HepG2 (cell line): ENCODE measurements at regions not wholly inside any gene's neighbourhood (a gene's known extent, or its start where the extent isn't known, plus 50 kb on each side); places are given as distances from the start of the nearest gene placed in this dataset.

Experiments
- ATAC-seq: fragments of 200-7000 bp; cut with Tn5 transposase; 3 replicates; pipeline ENCODE4 v1.9.1; 2020; ENCODE audit warnings: mild to moderate bottlenecking, moderate library complexity
- BruUV-seq: library from RNA; stranded (reverse); fragments of 400-500 nt; replicated peaks from 2 replicates; lab custom pipeline; 2021; lab: Mats Ljungman, UMichigan
- CTCF ChIA-PET: fragments of 300-600 bp; formaldehyde crosslinking; extraction: SDS; loops from one replicate; lab custom pipeline; 2021; ENCODE audit warnings: low total read pairs, inconsistent platforms, low intra/inter-chr PET ratio; lab: Yijun Ruan, JAX
- POLR2A ChIA-PET: fragments of 350-600 bp; sonication (Branson Sonifier 250); formaldehyde crosslinking; loops from one replicate; lab custom pipeline; 2020; ENCODE audit warnings: antibody characterized with exemption, inconsistent platforms; lab: Yijun Ruan, JAX
- DNase-seq: peaks from one replicate; pipeline ENCODE4 v3.0.0-alpha.2; 2015; ENCODE audit warnings: low spot score
- FAIRE-seq: peaks from 3 replicates; lab custom pipeline; 2011; peaks lifted over from hg19 to GRCh38; lab: Jason Lieb, UNC
- H2AFZ ChIP-seq: one replicate; pipeline ENCODE4 v1.6.1; 2011; ENCODE audit warnings: low read length, inconsistent platforms
- H3K27ac ChIP-seq: fragments of 300-600 bp; 3 replicates; pipeline ENCODE4 v1.8.0; 2011; ENCODE audit warnings: mixed run types, mild to moderate bottlenecking, mixed read lengths, low read length, inconsistent platforms; ENCODE audit not compliant: insufficient read depth; ENCODE audit errors: extremely low read length
- H3K27me3 ChIP-seq, 2 experiments: fragments of 200-600 bp in 1 of 2; 2 replicates in 1 of 2; 3 replicates in 1 of 2; pipeline versions ENCODE4 v1.6.0 to v1.8.0; 2011; ENCODE audit warnings: low read length in 2 of 2, mild to moderate bottlenecking in 2 of 2, moderate library complexity in 2 of 2, inconsistent platforms in 1 of 2; ENCODE audit not compliant: insufficient read depth in 2 of 2, control insufficient read depth in 1 of 2
- H3K36me3 ChIP-seq, 2 experiments: fragments of 200-600 bp in 1 of 2; replicated peaks in 1 of 2; 2 replicates in 1 of 2; 3 replicates in 1 of 2; pipeline versions ENCODE4 v1.5.1 to v1.8.0; 2011; ENCODE audit warnings: low read length in 2 of 2, inconsistent platforms in 1 of 2; ENCODE audit not compliant: insufficient read depth in 2 of 2, control insufficient read depth in 1 of 2
- H3K4me1 ChIP-seq: 2 replicates; pipeline ENCODE4 v1.5.1; 2012; ENCODE audit warnings: low read length, inconsistent platforms; ENCODE audit not compliant: insufficient read depth
- H3K4me2 ChIP-seq: 2 replicates; pipeline ENCODE4 v1.6.0; 2011; ENCODE audit warnings: low read depth, low read length, inconsistent platforms
- H3K4me3 ChIP-seq, 3 experiments: fragments of 200-600 bp in 1 of 3; sonication (generic), shearing (Covaris generic) in 1 of 3; replicated peaks in 1 of 3; 2 replicates each; pipeline ENCODE4 v1.5.1; 2011 to 2016; ENCODE audit warnings: low read length in 3 of 3, inconsistent platforms in 2 of 3, low read depth in 2 of 3, mild to moderate bottlenecking in 2 of 3, control low read depth in 1 of 3, mixed read lengths in 1 of 3; ENCODE audit not compliant: insufficient read depth in 1 of 3
- H3K79me2 ChIP-seq: one replicate; pipeline ENCODE4 v1.6.1; 2011; ENCODE audit warnings: low read length, inconsistent platforms; ENCODE audit not compliant: insufficient read depth
- H3K9ac ChIP-seq: 2 replicates; pipeline ENCODE4 v1.6.0; 2011; ENCODE audit warnings: mild to moderate bottlenecking, low read depth, low read length, inconsistent platforms; ENCODE audit not compliant: insufficient read depth
- H3K9me3 ChIP-seq: 2 replicates; pipeline ENCODE4 v1.5.1; 2012; ENCODE audit warnings: mild to moderate bottlenecking, low read length
- H4K20me1 ChIP-seq: 2 replicates; pipeline ENCODE4 v1.6.0; 2011; ENCODE audit warnings: inconsistent platforms, mild to moderate bottlenecking, low read length, moderate library complexity; ENCODE audit not compliant: insufficient read depth
- ARNT2 ChIP-seq: sonication (generic); formaldehyde crosslinking; IDR thresholded peaks from 2 replicates; pipeline ENCODE4 v1.8.0; 2022; ENCODE audit warnings: mild to moderate bottlenecking, low read depth, missing genetic modification reagents, moderate library complexity
- HHEX ChIP-seq: IDR thresholded peaks from 2 replicates; pipeline ENCODE4 v1.6.1; 2016; ENCODE audit warnings: control low read depth
- SMAD3 ChIP-seq: sonication (generic); formaldehyde crosslinking; IDR thresholded peaks from 2 replicates; pipeline ENCODE4 v1.4.0; 2020; ENCODE audit warnings: missing genetic modification reagents
- ZKSCAN1 ChIP-seq: fragments of 150-350 bp; IDR thresholded peaks from 2 replicates; pipeline ENCODE4 v1.6.1; 2014; ENCODE audit warnings: low read length
- ZNF205 ChIP-seq: IDR thresholded peaks from 2 replicates; pipeline ENCODE4 v1.6.1; 2018; ENCODE audit warnings: missing biosample characterization, missing genetic modification reagents
- ZNF44 ChIP-seq: sonication (generic); formaldehyde crosslinking; IDR thresholded peaks from 2 replicates; pipeline ENCODE4 v1.5.1; 2020; ENCODE audit warnings: mild to moderate bottlenecking, missing genetic modification reagents
- ZNF605 ChIP-seq: sonication (generic); formaldehyde crosslinking; IDR thresholded peaks from 2 replicates; pipeline ENCODE4 v1.8.0; 2022; ENCODE audit warnings: mild to moderate bottlenecking, missing genetic modification reagents
- ZNF775 ChIP-seq: sonication (generic); formaldehyde crosslinking; IDR thresholded peaks from 2 replicates; pipeline ENCODE4 v1.4.0; 2020; ENCODE audit warnings: missing genetic modification reagents, mild to moderate bottlenecking, moderate library complexity, borderline replicate concordance
- WGBS: methylation state at CpG from one replicate; pipeline ENCODE4 v1.1.6; 2017; ENCODE audit warnings: low lambda C conversion rate; 5-methylcytosine and 5-hydroxymethylcytosine counted together
- in situ Hi-C: cut with HindIII; loops from 2 replicates; pipeline ENCODE4 v1.10.0; 2017; ENCODE audit warnings: low pct_unique_long_range_greater_than_20kb; ENCODE audit not compliant: extremely low pct_ligation_motif_present
- intact Hi-C: fragments of 100-400 bp; cut with micrococcal nuclease; formaldehyde crosslinking; loops from one replicate; pipeline ENCODE4 v1.10.0; 2022; ENCODE audit not compliant: unreplicated experiment
- TF ChIP-seq, protein P1 (sequence below): sonication (generic); formaldehyde crosslinking; IDR thresholded peaks from 2 replicates; pipeline ENCODE4 v1.5.0; 2020; ENCODE audit warnings: missing genetic modification reagents, mild to moderate bottlenecking, borderline replicate concordance
- TF ChIP-seq, protein P2 (sequence below): sonication (generic); formaldehyde crosslinking; IDR thresholded peaks from 2 replicates; pipeline ENCODE4 v1.5.0; 2020; ENCODE audit warnings: mild to moderate bottlenecking, missing genetic modification reagents, borderline replicate concordance
- TF ChIP-seq, protein P3 (sequence below): sonication (generic); formaldehyde crosslinking; IDR thresholded peaks from 2 replicates; pipeline ENCODE4 v1.8.0; 2022; ENCODE audit warnings: missing genetic modification reagents, mild to moderate bottlenecking, moderate library complexity, borderline replicate concordance

DNA sequence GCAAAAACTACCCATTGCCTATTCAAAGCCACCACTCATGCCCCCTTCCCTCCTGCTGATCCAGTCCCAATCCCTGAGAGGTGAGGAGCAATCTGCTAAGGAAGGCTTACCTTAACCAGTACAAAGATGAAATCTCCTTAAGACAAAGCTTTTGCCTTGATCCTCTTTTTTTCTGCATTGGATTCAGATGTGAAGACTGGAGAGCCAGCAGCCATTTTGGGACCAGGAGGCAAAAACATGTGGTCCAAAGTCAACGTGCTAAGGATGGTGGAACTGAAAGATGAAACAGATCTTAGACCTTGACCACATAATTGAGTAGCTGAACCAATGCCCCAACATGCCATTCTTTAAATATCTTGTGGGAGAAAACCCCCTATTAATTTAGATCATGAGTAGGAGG is 171.4 kb downstream of the IRX5 start (continued):
- TF ChIP-seq, protein P1, sequence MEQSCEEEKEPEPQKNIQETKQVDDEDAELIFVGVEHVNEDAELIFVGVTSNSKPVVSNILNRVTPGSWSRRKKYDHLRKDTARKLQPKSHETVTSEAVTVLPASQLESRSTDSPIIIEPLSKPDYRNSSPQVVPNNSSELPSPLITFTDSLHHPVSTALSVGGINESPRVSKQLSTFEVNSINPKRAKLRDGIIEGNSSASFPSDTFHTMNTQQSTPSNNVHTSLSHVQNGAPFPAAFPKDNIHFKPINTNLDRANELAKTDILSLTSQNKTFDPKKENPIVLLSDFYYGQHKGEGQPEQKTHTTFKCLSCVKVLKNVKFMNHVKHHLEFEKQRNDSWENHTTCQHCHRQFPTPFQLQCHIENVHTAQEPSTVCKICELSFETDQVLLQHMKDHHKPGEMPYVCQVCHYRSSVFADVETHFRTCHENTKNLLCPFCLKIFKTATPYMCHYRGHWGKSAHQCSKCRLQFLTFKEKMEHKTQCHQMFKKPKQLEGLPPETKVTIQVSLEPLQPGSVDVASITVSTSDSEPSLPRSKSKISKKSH, result no peak
- TF ChIP-seq ARNT2 (CRISPR knock-in tag) (no peak), ZNF205 (CRISPR knock-in tag) (no peak), SMAD3 (no peak)
- TF ChIP-seq, protein P2, sequence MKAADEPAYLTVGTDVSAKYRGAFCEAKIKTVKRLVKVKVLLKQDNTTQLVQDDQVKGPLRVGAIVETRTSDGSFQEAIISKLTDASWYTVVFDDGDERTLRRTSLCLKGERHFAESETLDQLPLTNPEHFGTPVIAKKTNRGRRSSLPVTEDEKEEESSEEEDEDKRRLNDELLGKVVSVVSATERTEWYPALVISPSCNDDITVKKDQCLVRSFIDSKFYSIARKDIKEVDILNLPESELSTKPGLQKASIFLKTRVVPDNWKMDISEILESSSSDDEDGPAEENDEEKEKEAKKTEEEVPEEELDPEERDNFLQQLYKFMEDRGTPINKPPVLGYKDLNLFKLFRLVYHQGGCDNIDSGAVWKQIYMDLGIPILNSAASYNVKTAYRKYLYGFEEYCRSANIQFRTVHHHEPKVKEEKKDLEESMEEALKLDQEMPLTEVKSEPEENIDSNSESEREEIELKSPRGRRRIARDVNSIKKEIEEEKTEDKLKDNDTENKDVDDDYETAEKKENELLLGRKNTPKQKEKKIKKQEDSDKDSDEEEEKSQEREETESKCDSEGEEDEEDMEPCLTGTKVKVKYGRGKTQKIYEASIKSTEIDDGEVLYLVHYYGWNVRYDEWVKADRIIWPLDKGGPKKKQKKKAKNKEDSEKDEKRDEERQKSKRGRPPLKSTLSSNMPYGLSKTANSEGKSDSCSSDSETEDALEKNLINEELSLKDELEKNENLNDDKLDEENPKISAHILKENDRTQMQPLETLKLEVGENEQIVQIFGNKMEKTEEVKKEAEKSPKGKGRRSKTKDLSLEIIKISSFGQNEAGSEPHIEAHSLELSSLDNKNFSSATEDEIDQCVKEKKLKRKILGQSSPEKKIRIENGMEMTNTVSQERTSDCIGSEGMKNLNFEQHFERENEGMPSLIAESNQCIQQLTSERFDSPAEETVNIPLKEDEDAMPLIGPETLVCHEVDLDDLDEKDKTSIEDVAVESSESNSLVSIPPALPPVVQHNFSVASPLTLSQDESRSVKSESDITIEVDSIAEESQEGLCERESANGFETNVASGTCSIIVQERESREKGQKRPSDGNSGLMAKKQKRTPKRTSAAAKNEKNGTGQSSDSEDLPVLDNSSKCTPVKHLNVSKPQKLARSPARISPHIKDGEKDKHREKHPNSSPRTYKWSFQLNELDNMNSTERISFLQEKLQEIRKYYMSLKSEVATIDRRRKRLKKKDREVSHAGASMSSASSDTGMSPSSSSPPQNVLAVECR (CRISPR knock-in tag), result no peak

DNA sequence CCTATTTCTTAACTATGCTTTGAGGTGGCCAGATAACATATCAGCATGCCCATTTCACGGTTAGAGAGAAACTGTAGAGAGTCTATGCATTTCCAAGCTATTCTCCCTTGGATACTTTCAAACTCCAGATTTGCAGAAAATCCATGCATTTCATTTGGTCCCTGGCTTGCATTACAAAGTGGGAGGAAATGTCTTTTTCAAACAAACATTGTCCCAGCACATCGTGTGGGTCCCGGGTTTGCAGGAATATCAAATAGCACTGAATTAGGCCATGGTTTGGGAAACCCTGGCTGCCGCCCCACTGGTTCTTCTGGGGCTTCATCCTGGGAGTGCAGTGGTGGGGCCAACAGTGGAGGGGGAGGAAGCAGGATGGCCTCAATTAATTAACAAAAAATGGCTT is 171.9 kb downstream of the IRX5 start:
- Histone ChIP-seq H3K9me3 (no peaks in the 10 kb centered on the region), H3K27me3 (peaks cover 0 to 2% of the 10 kb centered on the region in 2 experiments; a peak in 1 of 5 replicates), H3K4me1 (no peaks in the 10 kb centered on the region), H3K27ac (no peak overlapping the region), H3K79me2 (no peaks in the 10 kb centered on the region), H3K4me2 (no peak overlapping the region), H3K9ac (no peak overlapping the region), H4K20me1 (no peaks in the 10 kb centered on the region), H3K4me3 (no peak overlapping the region)
- BruUV-seq, result no TSS peak
- intact Hi-C loops, result no loop called here
- CTCF ChIA-PET, result no interaction called here
- TF ChIP-seq ZNF605 (CRISPR knock-in tag), result no peak
- TF ChIP-seq ZNF775 (CRISPR knock-in tag), result no peak
- TF ChIP-seq HHEX (CRISPR knock-in tag), result no peak
- TF ChIP-seq ZKSCAN1, result no peak
- no peak for TF ChIP-seq ZNF44
- TF ChIP-seq, protein P3, sequence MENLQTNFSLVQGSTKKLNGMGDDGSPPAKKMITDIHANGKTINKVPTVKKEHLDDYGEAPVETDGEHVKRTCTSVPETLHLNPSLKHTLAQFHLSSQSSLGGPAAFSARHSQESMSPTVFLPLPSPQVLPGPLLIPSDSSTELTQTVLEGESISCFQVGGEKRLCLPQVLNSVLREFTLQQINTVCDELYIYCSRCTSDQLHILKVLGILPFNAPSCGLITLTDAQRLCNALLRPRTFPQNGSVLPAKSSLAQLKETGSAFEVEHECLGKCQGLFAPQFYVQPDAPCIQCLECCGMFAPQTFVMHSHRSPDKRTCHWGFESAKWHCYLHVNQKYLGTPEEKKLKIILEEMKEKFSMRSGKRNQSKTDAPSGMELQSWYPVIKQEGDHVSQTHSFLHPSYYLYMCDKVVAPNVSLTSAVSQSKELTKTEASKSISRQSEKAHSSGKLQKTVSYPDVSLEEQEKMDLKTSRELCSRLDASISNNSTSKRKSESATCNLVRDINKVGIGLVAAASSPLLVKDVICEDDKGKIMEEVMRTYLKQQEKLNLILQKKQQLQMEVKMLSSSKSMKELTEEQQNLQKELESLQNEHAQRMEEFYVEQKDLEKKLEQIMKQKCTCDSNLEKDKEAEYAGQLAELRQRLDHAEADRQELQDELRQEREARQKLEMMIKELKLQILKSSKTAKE (CRISPR knock-in tag), result no peak
- TF ChIP-seq, all 625 proteins: peak for 0
- 19% methylated on average over 4 of the region's 4 CpGs for WGBS
- Histone ChIP-seq H2AFZ (no peak overlapping the region), H3K36me3 (no peaks in the 10 kb centered on the region)
- POLR2A ChIA-PET, result no interaction called here
- in situ Hi-C loops, result no loop called here
- no peak for FAIRE-seq
- DNase-seq, result no peak
- no peak for ATAC-seq
